NCI-H1417 (cell line): ENCODE measurements at regions not wholly inside any gene's neighbourhood (a gene's known extent, or its start where the extent isn't known, plus 50 kb on each side); places are given as distances from the start of the nearest gene placed in this dataset.
"Not testable (repeated sequence)": the region's sequence is repeated elsewhere in the genome, so short reads cannot be mapped to it uniquely, and the experiment has no call there.

Experiments
- DNase-seq, 3 experiments: peaks; one replicate each; lab custom pipeline; 2025; lab: John Stamatoyannopoulos, UW

DNA sequence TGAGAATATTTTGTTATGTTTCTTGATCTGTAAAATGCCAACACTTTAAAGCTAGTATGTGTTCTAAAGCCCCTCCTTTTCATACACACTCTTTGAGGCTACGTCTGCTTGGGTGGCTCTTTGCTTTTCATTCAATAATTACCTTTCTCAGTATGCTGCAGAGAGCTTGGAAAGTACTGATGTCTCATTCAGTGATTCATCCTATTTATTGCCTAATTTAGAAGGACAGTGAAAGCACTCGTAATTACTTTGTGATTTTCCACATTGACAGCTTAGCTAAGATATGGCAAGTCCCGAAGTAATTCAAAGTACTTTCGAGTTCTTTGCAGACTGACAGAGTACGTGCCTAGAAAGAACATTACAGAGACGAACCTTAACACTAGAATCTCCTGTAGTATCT lies 57.2 kb downstream of the BMP15 start:
- no peak for DNase-seq

- not testable (repeated sequence) for DNase-seq
Observed at GRCh38 chrX:50968871-50969635, 58.5 kb downstream of the BMP15 start.

GRCh38 chrX:50971395-50971794 lies 60.9 kb downstream of the BMP15 start:
- no peak for DNase-seq

- no peak for DNase-seq
Observed at GRCh38 chrX:50973199-50973598, 62.7 kb downstream of the BMP15 start.

DNA sequence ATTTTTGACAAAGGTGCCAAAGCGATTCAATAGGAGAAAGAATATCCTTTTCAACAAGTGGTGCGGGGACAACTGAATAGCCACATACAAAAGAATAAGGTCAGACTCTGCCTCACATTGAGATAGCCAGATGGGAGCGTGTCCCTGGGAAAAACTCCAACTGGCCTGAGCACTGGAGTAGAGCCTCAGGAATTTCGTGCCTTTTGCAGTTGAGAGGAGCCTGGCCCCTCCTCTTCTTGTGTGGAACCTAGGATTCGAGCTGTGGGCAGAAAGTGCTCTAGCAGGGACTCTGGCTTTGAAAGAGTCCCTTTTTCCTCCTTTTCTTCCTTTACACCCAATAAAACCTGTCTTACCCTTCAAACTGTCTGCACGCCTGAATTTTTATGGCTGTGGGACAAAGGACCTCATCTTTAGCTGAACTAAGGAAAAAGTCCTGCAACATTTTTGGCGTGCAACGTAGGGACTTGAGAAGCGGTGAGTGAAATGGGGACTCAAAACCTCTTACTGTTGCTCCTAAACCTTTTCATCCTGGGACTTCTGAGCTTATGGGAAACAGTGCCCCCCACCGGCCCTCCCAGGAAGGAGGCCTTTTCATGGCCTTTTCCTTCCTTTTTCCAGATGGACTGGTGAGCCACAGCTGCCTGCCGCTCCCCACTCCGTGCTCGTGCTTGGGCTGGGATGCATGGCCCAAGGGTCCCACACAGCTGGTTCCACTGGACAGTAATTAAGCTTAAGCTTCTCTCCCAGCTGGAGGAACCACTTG lies 68.6 kb downstream of the BMP15 start:
- no peak for DNase-seq

DNA sequence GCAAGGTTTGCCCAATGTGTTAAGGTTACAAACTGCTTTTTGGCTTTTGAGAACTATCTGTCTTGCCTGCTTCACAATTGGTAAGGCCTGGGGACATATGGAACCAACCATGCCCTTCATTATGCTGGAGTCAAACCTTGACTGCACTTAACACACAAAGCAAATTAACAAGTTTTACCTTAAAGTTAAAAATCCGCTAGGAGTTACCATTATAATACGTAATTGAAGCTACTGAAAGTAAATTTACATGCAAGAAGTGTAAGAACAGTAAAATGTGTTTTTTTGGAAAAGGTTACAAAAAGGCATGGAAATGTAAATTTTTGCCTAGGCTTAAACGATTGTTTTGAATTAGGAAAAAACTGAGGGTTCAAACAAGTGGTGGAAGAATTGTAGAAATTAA lies 69.7 kb downstream of the BMP15 start:
- no peak for DNase-seq

- DNase-seq = peak in 2 of 3 experiments; percentile 1 to 49
Observed at GRCh38 chrX:50988649-50989048, 78.1 kb downstream of the BMP15 start.

GRCh38 chrX:50996930-50997329 lies 86.4 kb downstream of the BMP15 start:
- no peak for DNase-seq

- DNase-seq = not testable (repeated sequence)
Observed at GRCh38 chrX:51000384-51000783, 89.8 kb downstream of the BMP15 start.

- DNase-seq = not testable (repeated sequence)
Observed at GRCh38 chrX:51001733-51002632, 91.4 kb downstream of the BMP15 start.

DNA sequence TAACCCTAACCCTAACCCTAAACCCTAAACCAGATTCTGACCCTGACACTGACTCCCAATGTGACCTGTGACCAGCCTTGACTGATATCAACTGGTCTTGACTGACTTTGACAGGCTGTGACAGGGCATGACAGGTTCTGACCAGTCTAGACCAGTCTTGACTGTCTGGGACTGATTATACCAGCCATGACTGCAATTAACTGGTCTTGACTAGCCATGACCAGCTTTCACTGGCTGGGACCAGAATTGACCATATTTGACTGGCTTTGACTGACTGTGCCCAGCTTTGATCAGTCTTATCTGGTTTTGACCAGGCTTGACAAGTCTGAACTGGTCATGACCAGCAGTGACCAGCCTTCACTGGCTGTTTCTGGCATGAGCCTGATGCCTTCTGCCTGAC lies 95.5 kb downstream of the BMP15 start:
- DNase-seq = no peak

- no peak for DNase-seq
Observed at GRCh38 chrX:51024106-51024696, 113.7 kb downstream of the BMP15 start.

DNA sequence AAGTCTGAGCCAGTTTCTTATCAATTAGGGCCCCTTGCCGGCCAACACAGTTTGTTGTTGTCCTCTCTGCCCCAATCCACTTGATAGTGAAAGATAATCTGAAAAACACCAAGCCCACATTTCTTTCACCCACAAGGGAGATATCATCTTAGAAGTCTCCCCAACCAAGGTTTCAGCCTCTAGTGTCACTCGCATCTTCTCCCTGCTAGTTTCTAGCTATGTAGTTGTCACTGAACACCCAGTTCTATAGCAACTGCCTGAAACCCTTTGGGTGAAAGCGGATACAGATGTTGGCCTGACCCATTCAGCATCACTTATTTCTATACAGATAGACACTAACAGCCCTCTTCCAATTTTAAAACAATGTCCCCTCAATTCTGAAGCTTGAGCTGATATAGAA lies 116.3 kb downstream of the BMP15 start:
- DNase-seq = no peak

DNA sequence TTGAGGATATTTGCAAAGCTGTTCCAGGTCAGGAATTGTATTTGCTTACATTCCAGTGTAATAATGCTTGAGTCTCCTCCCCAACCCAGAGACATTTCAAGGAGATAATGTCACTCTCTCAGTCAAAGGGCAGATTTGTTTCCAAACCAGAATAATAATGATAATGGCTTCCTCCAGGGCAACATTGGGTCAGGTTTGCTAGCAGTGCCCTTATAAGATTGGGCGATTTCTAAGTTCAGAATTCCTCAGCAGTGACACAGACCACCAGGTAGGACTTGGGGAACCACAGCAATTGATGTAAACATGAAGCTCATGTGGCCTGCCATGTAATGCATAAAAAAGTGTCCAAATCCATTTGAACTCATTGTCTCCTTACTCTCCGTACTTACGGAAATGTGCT lies 125.2 kb downstream of the BMP15 start:
- DNase-seq = no peak

- DNase-seq = no peak
Observed at GRCh38 chrX:51047950-51048349, 137.4 kb downstream of the BMP15 start.

DNA sequence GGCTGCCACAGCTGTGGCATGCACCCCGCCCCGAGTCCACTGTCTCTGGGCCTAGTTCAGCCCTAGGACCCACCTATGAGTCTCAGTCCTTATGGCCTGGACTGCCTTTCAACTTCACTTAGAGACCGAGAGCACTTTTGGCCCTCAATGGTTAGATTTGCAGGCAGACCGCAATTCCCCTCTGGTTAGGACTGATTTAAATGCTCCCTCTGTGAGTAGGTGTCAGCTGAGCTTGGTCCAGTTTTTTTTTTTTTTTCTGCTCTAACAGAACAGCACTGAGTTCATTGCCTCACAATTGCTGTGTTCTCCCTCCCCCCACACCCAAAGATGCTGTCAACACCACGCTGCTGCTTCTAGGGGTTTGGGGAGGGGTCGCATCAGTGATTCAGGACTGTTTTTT lies 143.2 kb downstream of the BMP15 start:
- no peak for DNase-seq

GRCh38 chrX:51098046-51098445 lies 187.5 kb downstream of the BMP15 start:
- no peak for DNase-seq

DNA sequence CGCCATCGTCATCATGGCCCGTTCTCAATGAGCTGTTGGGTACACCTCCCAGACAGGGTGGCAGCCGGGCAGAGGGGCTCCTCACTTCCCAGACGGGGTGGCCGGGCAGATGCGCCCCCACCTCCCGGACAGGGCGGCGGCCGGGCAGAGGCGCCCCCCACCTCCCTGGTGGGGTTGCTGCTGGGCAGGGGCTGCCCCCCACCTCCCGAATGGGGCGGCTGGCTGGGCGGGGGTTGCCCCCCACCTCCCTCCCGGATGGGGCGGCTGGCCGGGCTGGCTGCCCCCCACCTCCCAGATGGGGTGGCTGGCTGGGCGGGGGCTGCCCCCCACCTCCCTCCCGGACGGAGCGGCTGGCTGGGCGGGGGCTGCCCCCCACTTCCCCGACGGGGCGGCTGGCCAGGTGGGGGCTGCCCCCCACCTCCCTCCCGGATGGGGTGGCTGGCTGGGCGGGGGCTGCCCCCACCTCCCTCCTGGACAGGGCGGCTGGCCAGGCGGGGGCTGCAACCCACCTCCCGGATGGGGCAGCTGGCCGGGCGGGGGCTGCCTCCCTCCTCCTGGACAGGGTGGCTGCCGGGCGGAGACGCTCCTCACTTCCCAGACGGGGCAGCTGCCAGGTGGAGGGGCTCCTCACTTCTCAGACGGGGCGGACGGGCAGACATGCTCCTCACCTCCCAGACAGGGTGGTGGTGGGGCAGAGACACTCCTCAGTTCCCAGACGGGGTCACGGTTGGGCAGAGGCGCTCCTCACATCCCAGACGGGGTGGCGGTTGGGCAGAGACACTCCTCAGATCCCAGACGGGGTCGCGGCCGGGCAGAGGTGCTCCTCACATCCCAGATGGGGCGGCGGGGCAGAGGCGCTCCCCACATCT lies 208.8 kb downstream of the BMP15 start:
- DNase-seq = not testable (repeated sequence)

DNA sequence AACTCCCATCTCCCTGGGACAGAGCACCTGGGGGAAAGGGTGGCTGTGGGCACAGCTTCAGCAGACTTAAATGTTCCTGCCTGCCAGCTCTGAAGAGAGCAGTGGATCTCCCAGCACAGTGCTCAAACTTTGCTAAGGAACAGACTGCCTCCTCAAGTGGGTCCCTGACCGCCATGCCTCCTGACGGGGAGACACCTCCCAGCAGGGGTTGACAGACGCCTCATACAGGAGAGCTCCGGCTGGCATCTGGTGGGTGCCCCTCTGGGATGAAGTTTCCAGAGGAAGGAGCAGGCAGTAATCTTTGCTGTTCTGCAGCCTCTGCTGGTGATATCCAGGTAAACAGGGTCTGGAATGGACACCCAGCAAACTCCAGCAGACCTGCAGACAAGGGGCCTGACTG lies 206.9 kb upstream of the NUDT10 start:
- not testable (repeated sequence) for DNase-seq

DNA sequence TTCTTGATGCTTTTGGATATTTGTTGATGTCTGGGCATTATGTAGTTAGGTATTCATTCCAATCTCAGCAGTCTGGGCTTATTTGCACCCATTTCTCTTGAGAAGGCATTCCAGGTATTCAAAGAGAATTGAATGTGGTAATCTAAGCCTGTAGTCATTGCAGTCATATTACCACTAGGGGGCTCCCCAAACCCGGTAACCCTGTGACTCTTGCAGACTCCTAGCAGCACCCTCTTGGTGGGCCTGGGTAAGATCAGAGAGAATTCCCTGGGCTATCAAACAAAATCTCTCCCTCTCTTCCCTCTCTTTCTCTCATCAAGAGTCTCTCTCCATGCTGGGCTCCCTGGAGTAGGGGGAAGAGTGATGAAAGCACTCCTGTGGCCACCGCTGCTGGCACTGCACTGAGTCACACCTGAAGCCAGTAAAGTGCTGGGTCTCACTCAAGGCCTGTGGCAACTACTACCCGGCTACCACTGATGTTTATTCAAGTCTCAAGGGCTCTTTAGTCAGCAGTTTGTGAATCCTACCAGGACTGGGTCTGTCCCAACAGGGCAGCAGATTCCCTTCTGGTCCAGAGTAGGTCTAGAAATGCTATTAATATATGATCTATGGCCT lies 187.7 kb upstream of the NUDT10 start:
- DNase-seq = peak; percentile 2 to 80 (median 45)

DNA sequence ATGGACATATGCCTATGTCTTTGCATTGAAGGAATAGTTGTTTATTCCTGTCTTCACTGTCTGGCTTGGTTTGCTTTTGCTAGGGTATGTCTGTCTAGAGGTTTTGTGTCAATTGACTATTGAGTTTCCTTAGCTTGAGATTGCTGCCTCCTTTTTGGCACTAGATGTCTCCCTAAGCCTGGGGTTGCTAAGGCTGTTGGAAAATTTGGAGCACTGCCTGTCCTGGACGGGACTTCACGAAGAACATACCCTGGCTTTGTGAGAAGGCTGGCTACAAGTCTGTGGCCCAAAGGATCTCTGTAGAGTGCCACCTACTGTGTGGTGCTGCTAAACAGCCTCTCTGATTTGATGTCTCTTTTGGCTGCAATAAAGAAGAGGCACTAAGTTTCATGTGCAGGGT lies 183.8 kb upstream of the NUDT10 start:
- peak in 1 of 3 experiments; percentile 15 for DNase-seq
